ENCODE measurements at regions not wholly inside any gene's neighbourhood (a gene's known extent, or its start where the extent isn't known, plus 50 kb on each side); places are given as distances from the start of the nearest gene placed in this dataset.

DNA sequence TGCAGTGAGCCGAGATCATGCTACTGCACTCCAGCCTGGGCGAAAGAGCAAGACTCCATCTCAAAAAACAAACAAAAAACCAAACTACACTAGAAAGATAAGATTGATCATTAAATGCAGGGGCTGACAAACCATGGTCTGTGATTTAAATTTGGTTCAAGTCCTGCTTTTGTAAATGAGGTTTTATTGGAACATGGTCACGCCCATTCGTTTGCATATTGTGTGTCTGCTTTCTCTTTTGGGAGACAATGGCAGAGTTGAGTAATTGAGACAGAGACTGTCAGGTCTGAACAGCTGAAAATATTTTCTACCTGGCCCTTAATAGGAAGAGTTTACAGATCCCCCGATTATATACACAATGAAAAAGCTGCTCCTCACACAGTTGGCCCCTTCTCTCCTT, 235.5 kb upstream of the EEF2KMT start:
- Histone ChIP-seq H3K36me3 (ENCODE audit: control insufficient read depth, insufficient read depth, low read length) (no peaks in the 10 kb centered on the region), H3K9ac (ENCODE audit: insufficient read depth, low read length) (no peak overlapping the region), H3K4me2 (ENCODE audit: extremely low read depth, insufficient read depth, low read length) (no peak overlapping the region), H2AFZ (ENCODE audit: low read length) (no peak overlapping the region), H3K9me3 (ENCODE audit: control insufficient read depth, insufficient read depth, low read depth, low read length) (no peaks in the 10 kb centered on the region), H4K20me1 (ENCODE audit: control insufficient read depth, extremely low read depth, insufficient read depth, low read length) (no peaks in the 10 kb centered on the region), H3K4me3 (replicated peaks in 1 of 4; ENCODE audit: control extremely low read depth in 1 of 4, insufficient read depth in 1 of 4, low read depth in 3 of 4, low read length in 4 of 4) (no peak overlapping the region), H3K79me2 (ENCODE audit: control insufficient read depth, insufficient read depth, low read length) (no peaks in the 10 kb centered on the region), H3K4me1 (ENCODE audit: control insufficient read depth, extremely low read depth, insufficient read depth, low read length) (no peaks in the 10 kb centered on the region), H3K27ac (ENCODE audit: insufficient read depth, low read length) (no peak overlapping the region), H3K27me3 (ENCODE audit: control insufficient read depth, insufficient read depth, low read length) (no peaks in the 10 kb centered on the region)
- TF ChIP-seq, protein P1, sequence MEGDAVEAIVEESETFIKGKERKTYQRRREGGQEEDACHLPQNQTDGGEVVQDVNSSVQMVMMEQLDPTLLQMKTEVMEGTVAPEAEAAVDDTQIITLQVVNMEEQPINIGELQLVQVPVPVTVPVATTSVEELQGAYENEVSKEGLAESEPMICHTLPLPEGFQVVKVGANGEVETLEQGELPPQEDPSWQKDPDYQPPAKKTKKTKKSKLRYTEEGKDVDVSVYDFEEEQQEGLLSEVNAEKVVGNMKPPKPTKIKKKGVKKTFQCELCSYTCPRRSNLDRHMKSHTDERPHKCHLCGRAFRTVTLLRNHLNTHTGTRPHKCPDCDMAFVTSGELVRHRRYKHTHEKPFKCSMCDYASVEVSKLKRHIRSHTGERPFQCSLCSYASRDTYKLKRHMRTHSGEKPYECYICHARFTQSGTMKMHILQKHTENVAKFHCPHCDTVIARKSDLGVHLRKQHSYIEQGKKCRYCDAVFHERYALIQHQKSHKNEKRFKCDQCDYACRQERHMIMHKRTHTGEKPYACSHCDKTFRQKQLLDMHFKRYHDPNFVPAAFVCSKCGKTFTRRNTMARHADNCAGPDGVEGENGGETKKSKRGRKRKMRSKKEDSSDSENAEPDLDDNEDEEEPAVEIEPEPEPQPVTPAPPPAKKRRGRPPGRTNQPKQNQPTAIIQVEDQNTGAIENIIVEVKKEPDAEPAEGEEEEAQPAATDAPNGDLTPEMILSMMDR (conservative IDR thresholded peaks at IDR 0.05 in 1 of 2, IDR thresholded peaks at IDR 0.05 in 1 of 2; ENCODE audit: low read depth in 1 of 2, low read length in 2 of 2) = no peak
- TF ChIP-seq EZH2 (IDR thresholded peaks at IDR 0.05; ENCODE audit: low read length, missing control alignments) = no peak
- no peak for DNase-seq (ENCODE audit: low read depth in 2 of 2)

DNA sequence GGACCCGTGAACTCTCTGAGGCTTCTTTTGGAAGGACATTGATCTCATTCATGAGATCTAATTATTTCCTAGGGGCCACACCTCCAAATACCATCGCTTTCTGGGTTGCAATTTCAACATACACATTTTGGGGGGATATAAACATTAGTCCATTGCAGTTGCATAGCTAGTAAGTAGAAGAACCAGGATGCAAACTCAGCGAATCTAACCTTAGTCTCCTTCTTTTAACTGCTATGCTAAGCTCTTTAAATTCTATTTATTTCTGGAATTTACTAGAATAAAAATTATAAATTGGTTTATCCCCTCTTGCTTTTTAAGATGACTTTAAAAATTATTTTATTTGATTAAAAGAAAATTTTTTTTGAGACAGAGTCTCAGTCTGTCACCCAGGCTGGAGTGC, 232.5 kb upstream of the EEF2KMT start:
- Histone ChIP-seq H3K79me2 (ENCODE audit: control insufficient read depth, insufficient read depth, low read length) (no peaks in the 10 kb centered on the region), H3K36me3 (ENCODE audit: control insufficient read depth, insufficient read depth, low read length) (no peaks in the 10 kb centered on the region), H3K4me1 (ENCODE audit: control insufficient read depth, extremely low read depth, insufficient read depth, low read length) (no peaks in the 10 kb centered on the region), H3K9me3 (ENCODE audit: control insufficient read depth, insufficient read depth, low read depth, low read length) (no peaks in the 10 kb centered on the region), H3K4me2 (ENCODE audit: extremely low read depth, insufficient read depth, low read length) (no peak overlapping the region), H2AFZ (ENCODE audit: low read length) (no peak overlapping the region), H3K9ac (ENCODE audit: insufficient read depth, low read length) (no peak overlapping the region), H3K4me3 (replicated peaks in 1 of 4; ENCODE audit: control extremely low read depth in 1 of 4, insufficient read depth in 1 of 4, low read depth in 3 of 4, low read length in 4 of 4) (no peak overlapping the region), H4K20me1 (ENCODE audit: control insufficient read depth, extremely low read depth, insufficient read depth, low read length) (no peaks in the 10 kb centered on the region), H3K27me3 (ENCODE audit: control insufficient read depth, insufficient read depth, low read length) (no peaks in the 10 kb centered on the region), H3K27ac (ENCODE audit: insufficient read depth, low read length) (no peak overlapping the region)
- DNase-seq (ENCODE audit: low read depth in 2 of 2) = no peak
- TF ChIP-seq EZH2 (IDR thresholded peaks at IDR 0.05; ENCODE audit: low read length, missing control alignments) = no peak
- TF ChIP-seq, protein P1 (conservative IDR thresholded peaks at IDR 0.05 in 1 of 2, IDR thresholded peaks at IDR 0.05 in 1 of 2; ENCODE audit: low read depth in 1 of 2, low read length in 2 of 2) = no peak

DNA sequence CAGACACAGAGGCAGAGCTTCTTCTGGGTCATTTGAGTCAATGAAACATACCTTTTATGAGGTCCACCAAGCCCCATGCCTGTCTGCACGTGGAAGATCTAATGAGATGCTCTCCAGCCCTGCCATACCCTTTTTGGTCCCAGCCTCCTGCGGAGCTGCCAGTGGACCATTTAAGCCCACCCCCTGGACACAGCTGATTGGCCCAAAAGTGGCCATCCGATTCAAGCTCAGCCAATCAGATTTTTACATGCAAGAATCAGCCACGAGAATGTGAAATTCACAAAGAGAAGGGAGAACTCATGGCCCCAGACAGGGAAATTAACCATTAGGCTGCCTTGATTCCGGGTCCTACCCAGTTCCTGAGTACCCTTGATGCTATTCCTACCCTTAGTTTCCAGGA, 231.0 kb upstream of the EEF2KMT start:
- Histone ChIP-seq H3K4me1 (ENCODE audit: control insufficient read depth, extremely low read depth, insufficient read depth, low read length) (no peaks in the 10 kb centered on the region), H4K20me1 (ENCODE audit: control insufficient read depth, extremely low read depth, insufficient read depth, low read length) (no peaks in the 10 kb centered on the region), H3K27me3 (ENCODE audit: control insufficient read depth, insufficient read depth, low read length) (no peaks in the 10 kb centered on the region), H3K4me2 (ENCODE audit: extremely low read depth, insufficient read depth, low read length) (no peak overlapping the region), H3K9me3 (ENCODE audit: control insufficient read depth, insufficient read depth, low read depth, low read length) (no peaks in the 10 kb centered on the region), H3K9ac (ENCODE audit: insufficient read depth, low read length) (no peak overlapping the region), H3K27ac (ENCODE audit: insufficient read depth, low read length) (no peak overlapping the region), H2AFZ (ENCODE audit: low read length) (no peak overlapping the region), H3K36me3 (ENCODE audit: control insufficient read depth, insufficient read depth, low read length) (no peaks in the 10 kb centered on the region), H3K79me2 (ENCODE audit: control insufficient read depth, insufficient read depth, low read length) (no peaks in the 10 kb centered on the region), H3K4me3 (replicated peaks in 1 of 4; ENCODE audit: control extremely low read depth in 1 of 4, insufficient read depth in 1 of 4, low read depth in 3 of 4, low read length in 4 of 4) (no peak overlapping the region)
- no peak for DNase-seq (ENCODE audit: low read depth in 2 of 2)
- TF ChIP-seq EZH2 (IDR thresholded peaks at IDR 0.05; ENCODE audit: low read length, missing control alignments) = no peak
- TF ChIP-seq, protein P1 (conservative IDR thresholded peaks at IDR 0.05 in 1 of 2, IDR thresholded peaks at IDR 0.05 in 1 of 2; ENCODE audit: low read depth in 1 of 2, low read length in 2 of 2) = no peak

Measured in fibroblast of lung (primary cell).